Astrocyte (in vitro differentiated cells and primary cell): ENCODE measurements at regions not wholly inside any gene's neighbourhood (a gene's known extent, or its start where the extent isn't known, plus 50 kb on each side); places are given as distances from the start of the nearest gene placed in this dataset.

ENCODE experiments used
- CTCF ChIP-seq: IDR thresholded peaks from 2 replicates; pipeline ENCODE4 v1.5.1; 2011; ENCODE audit warnings: low read depth, mild to moderate bottlenecking, inconsistent platforms, low read length, moderate library complexity; ENCODE audit not compliant: insufficient read depth
- EZH2 ChIP-seq: IDR thresholded peaks from 2 replicates; pipeline ENCODE4 v1.6.1; 2012; ENCODE audit warnings: mild to moderate bottlenecking, low read length, inconsistent platforms; ENCODE audit not compliant: insufficient read depth

GRCh38 chr22:47645450-47645914, 883.0 kb downstream of the TBC1D22A start:
- no peak for TF ChIP-seq EZH2
- no peak for TF ChIP-seq CTCF
